WI38 (cell line): ENCODE measurements at regions not wholly inside any gene's neighbourhood (a gene's known extent, or its start where the extent isn't known, plus 50 kb on each side); places are given as distances from the start of the nearest gene placed in this dataset.

Source experiments
- H3K4me3 ChIP-seq: 2 replicates; pipeline ENCODE4 v1.5.1; 2011; ENCODE audit warnings: low read depth, mild to moderate bottlenecking, control low read depth, low read length
- TF ChIP-seq, protein P1 (sequence below): IDR thresholded peaks from 2 replicates; pipeline ENCODE4 v1.5.1; 2012; ENCODE audit warnings: low read depth, mild to moderate bottlenecking, control low read depth, low read length

- no peak overlapping the region for H3K4me3 ChIP-seq
- TF ChIP-seq, protein P1, sequence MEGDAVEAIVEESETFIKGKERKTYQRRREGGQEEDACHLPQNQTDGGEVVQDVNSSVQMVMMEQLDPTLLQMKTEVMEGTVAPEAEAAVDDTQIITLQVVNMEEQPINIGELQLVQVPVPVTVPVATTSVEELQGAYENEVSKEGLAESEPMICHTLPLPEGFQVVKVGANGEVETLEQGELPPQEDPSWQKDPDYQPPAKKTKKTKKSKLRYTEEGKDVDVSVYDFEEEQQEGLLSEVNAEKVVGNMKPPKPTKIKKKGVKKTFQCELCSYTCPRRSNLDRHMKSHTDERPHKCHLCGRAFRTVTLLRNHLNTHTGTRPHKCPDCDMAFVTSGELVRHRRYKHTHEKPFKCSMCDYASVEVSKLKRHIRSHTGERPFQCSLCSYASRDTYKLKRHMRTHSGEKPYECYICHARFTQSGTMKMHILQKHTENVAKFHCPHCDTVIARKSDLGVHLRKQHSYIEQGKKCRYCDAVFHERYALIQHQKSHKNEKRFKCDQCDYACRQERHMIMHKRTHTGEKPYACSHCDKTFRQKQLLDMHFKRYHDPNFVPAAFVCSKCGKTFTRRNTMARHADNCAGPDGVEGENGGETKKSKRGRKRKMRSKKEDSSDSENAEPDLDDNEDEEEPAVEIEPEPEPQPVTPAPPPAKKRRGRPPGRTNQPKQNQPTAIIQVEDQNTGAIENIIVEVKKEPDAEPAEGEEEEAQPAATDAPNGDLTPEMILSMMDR, result no peak
Measured at GRCh38 chr5:56291079-56291643, 58.0 kb upstream of the ANKRD55 start.

- no peak overlapping the region for H3K4me3 ChIP-seq
- TF ChIP-seq, protein P1, result no peak
Measured at GRCh38 chr5:56290378-56291078, 57.4 kb upstream of the ANKRD55 start.

GRCh38 chr5:56289602-56289987 is 56.5 kb upstream of the ANKRD55 start:
- TF ChIP-seq, protein P1, result no peak
- H3K4me3 ChIP-seq, result no peak overlapping the region

GRCh38 chr5:56288873-56289601 is 55.9 kb upstream of the ANKRD55 start:
- no peak overlapping the region for H3K4me3 ChIP-seq
- TF ChIP-seq, protein P1, result no peak

- TF ChIP-seq, protein P1, result no peak
- no peak overlapping the region for H3K4me3 ChIP-seq
Measured at GRCh38 chr5:56286015-56286884, 53.1 kb upstream of the ANKRD55 start.

- H3K4me3 ChIP-seq, result no peak overlapping the region
- TF ChIP-seq, protein P1, result no peak
Measured at GRCh38 chr5:56282951-56283350, 49.8 kb upstream of the ANKRD55 start.
